HG03378 (cell line): ENCODE measurements at regions not wholly inside any gene's neighbourhood (a gene's known extent, or its start where the extent isn't known, plus 50 kb on each side); places are given as distances from the start of the nearest gene placed in this dataset.
"Not testable (repeated sequence)": the region's sequence is repeated elsewhere in the genome, so short reads cannot be mapped to it uniquely, and the experiment has no call there.

Experiments used
- ATAC-seq: cut with Tn5 transposase; IDR thresholded peaks from one replicate; pipeline ENCODE4 v1.9.1; 2021; ENCODE audit warnings: mild to moderate bottlenecking, moderate library complexity; ENCODE audit not compliant: unreplicated experiment

DNA sequence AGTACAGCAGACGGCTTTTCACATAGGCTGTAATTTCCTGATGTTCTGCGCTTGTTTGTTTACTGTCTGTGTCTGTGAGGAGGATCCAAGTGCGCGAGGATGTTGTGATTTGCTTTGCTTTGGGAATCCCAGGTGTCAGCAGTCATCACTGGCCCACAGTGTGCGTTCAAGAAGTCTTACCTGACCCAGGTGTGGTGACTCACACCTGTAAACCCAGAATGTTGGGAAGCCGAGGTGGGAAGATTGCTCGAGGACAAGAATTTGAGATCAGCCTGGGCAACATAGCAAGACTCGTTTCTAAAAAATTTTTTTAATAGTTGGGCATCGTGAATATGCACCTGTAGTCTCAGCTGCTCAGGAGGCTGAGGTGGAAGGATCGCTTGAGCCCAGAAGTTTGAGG lies 110.7 kb downstream of the CRLF3 start:
- ATAC-seq, result not testable (repeated sequence)

DNA sequence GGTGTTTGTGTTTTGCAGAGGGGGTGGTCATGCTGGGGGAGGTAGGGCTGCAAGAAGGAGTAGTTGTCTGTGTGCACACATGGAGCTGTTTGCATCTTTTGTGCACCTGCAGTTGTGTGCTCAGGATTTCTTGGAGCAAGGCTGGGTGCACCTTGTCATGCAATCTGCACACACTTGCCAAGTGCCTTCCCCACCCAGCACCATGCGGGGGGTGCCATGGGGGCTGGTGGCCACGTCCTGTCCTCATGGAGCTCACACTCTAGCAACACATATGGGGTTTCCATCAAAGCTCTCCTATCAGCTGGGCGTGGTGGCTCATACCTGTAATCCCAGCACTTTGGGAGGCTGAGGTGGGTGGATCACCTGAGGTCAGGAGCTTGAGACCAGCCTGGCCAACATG lies 111.6 kb downstream of the CRLF3 start:
- ATAC-seq, result not testable (repeated sequence)

DNA sequence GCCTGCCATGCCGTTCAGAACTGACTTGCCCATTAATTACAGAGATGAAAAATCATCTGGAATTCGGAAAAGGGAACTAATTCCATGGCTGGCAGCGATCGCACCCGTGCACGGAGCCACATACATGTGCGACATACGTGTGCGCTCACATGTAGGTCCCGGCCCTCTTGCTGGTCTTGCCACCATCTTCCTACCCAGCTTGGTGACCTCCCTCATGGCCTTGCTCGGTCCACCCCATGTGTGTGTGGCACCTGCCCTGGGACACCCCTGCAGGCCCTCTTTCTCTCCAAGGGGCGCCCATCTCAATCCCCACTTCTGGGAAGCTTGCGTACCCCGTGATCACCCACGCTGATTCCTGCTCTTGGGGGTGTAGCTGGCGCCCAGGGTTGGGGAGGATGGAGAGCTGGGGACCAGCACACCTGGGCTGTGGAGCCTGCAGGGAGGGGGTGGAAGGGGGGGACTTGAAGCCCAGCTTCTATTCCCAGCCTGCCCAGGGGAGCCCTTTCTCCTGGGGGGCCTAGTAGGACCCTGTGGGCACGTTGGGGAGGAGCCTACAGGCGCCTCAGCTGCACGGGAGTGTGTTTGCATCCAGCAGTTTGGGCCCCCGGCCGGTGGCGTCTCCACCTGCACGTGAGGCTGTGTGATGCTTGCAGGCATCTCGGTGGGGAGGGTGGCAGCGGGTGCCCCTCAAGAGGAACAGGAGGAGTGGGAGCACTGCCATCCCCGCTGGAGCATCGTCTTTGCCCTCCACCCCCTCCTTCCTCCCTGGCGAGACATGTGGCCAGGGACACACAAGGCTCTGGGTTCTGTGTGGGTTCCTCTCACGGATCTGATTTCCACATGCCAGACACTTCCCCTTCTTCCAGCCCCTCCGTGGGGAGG lies 112.6 kb downstream of the CRLF3 start:
- not testable (repeated sequence) for ATAC-seq

DNA sequence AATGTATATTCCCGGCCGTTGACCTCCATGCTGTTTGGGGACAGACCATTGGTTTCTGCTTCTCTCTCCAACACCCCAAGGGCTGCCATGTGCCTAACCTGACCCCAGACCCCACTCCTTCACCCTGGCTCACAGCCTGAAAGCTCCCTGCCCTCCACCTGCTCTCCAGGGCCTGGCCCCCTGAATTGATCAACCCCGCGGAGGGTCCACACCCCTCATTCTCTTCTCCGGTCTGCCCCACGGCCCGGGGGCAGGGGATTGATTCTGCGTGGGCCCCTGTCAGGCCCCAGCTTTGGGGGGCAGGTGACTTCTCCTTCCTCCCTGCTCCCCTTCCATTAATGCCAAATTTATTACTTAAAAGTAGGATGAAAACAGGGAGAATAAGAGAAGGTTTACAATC lies 113.3 kb downstream of the CRLF3 start:
- ATAC-seq, result not testable (repeated sequence)

DNA sequence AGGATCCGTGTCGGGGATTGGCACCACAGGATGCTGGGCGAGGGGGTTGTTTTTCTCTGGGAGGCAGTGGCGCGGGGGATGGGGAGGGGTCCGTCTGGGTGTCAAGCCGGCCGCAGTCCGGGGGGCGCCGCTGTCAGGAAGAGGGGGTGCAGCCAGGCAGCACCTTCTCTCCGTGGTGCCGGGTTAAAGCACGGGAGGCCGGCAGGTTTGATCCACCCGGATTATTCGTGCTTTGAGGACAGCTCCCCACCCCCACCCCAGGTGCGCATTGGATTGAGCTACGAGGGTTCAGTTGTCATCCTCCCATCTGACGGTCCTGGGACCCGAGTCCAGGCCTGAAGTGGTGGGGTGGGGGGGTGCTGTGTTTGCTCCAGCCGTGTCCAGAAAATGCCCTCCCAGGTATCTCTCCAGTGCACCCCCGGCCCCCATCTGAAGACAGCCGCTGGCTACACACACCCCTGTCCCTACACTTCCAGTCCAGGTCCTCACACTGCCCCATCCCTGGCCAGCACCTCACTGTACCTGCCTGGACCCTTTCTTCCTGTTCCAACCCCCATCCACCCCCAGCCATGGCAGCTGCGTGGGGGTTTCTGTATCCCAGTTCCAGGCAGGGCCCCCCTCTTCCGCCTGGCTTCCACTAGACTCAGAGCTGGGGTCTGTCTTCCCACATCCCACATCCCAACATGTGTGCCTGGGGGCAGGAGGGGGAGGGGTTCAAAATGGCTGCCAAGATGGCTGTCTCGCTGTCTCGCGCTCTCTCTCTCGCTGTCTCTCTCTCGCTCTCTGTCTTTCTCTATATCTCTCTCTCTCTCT lies 114.0 kb downstream of the CRLF3 start:
- ATAC-seq, result not testable (repeated sequence)

DNA sequence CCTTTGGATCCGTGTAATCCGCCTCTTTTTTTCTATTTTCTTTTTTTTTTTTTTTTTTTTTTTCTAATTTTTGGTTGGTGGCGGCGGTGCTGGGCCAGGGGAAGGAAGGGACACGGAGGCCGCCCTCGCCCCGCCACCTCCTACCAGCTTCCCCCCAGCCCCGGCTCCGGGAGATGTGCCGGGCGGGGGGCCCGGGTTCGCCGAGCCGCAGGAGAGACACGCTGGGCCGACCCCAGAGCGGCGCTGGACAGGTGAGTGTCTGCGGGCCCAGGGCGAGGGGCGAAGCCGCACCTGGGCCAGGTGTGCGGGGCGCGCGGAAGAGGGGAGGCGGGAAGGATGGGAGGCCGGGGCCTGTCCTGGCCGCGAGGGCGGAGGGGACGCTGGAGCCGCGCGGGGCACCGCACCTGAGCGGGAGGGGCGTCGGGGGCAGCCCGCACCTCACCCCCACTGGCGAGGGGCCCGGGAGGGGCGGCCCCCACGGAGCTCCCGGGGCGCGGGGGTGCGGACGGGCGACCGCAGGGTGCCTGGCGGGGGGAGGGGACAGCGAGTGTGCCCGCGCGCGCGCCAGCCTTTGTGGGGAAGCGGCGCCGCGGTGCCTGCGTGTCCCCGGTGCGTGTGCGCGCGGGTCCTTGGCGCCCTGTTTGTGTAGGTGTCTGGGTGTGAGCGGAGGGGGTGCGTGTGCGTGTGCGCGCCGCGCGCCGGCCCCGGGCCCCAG lies 114.8 kb downstream of the CRLF3 start:
- not testable (repeated sequence) for ATAC-seq

DNA sequence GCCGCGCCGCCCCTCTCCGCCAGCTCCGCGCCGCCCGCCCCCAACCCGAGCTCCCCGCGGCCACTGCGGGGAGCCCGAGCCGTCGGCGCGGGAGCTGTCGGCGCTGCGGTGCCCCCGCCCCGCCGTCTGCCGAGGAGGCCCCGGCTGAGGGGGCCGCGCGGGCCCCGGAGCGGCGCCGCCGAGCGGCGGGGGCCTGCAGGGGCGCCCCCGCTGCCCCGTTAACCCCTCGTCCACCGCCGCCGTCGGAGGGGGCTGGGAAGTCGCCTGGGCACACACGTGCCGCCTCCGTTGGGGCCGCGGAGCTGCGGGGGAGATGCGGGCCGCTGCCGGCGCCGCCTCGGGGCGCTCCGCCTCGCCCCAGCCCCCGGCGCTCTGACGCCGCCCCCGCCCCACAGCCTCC lies 115.4 kb downstream of the CRLF3 start:
- not testable (repeated sequence) for ATAC-seq

DNA sequence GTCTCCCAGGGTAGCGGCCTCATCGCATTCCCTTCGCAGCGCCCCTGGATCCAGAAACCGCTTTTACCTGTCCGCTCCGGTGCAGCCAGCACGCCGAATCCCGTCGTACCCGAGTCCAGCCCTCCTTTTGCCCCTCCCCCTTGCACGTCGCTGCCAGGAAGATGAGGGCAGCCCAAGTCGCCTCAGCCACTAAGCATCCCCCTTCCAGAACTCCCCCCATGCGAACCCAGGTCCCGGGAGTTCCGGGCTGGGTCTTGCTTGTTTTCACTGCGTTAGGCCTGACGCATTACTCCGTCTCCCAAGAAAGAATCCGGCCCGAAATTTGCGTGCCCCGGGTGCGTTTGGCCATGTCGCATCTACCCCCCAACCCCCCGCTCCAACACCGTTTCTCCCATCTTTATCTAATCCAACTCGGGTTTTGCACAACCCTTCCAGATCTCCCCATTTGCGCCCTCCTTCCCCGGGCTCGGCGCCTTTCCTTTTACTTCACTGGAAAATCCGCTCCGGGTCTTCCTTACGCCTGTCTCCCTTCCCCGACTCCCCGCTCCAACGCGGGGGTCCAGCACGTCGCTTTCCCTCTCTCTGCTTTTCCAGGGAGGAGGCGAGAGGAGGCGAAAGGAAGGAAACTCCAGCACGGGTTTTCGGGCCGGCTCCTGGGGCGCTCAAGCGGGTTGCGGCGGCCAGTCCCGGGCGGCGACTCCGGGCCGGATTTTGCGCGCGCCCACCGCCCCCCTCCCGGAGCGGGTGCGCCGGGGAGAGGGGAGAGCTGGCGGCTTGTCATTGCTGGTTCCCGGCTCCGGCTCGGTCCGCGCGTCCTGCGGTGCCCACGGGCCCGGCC lies 116.0 kb downstream of the CRLF3 start:
- ATAC-seq, result not testable (repeated sequence)

DNA sequence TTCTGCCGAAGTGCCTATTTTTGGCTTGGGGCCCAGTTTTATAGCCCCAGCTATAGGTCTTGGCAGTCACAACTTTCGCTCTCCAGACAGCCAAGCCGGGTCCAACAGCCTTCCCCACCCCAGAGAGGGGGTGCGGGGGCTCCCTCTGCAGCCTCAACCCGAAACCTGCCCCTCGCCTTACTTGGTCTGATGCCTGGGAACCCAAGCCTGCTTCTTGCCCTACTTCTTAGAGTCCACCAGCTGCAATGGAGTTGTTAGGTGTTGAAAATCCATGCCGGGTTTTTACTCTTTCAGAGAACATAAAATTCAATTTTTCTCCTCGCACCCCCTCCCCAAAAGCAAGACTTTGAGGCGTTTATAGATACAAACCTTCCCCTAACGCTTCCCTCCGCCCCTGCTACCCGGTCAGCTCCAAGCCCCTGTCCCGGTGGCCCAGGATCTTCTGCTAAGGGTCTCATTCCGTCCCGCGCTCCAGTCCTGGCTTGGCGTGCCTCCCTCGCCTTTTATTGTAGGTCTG lies 116.7 kb downstream of the CRLF3 start:
- ATAC-seq, result not testable (repeated sequence)

DNA sequence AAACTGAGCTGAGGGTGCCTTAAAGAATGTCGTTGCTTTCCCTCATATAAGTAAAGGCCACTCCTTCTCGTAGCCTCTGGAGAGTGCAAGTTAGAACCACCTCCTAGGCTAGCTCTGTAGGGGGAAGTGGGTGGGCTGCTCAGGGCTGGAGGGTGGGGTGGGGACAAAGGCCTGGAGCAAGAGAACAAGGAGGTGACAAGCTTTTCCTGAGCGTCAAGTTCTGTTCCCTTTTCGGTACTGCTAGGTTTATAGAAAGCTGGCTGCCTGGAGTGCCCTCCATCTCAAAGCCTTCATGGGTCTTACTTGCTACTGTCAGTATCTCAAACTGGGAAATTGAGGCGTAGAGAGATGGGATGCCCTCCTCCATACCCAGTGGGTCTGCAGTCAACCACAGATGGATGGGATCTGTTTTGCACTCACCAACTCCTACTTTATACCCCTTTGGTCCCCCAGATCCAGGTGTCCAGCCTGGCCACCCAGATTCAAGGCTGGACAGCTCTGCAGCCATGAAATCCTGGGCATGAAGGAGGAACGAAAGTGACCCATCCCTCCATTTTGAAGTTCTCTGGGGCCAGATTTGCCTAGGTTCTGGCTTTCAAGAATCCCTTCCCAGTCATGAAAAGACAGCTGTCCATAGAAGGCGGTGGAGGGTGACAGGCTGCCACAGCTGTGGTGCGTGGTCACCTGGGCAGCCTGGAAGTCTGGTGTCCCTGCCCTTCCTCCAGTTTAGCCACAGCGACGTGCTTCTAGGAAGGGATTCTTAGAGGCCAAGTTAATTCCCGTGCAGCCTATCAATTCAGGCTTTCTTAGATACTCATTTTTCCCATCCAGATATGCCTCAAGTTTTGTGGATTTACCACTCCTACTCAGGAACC lies 117.8 kb downstream of the CRLF3 start:
- not testable (repeated sequence) for ATAC-seq

DNA sequence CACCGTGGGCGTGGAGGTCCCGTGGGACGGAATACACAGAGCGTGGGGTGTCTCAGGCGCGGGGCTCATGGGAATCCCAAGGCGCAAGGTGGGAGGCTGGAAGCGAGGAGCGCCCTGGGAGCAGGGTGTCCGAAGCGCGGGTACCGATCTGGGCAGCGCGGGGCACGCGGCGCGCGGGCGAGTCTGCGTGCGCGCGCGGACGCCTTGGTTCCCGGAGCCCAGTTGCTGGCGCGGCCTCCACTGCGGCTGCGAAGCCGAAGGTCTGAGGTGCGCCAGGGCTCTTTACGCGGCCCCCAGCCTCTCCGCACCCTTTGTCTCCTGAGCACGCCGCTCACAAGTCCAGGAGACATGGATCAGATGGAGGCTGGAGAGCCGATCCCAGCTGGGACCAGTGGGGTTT lies 118.5 kb downstream of the CRLF3 start:
- ATAC-seq, result not testable (repeated sequence)

DNA sequence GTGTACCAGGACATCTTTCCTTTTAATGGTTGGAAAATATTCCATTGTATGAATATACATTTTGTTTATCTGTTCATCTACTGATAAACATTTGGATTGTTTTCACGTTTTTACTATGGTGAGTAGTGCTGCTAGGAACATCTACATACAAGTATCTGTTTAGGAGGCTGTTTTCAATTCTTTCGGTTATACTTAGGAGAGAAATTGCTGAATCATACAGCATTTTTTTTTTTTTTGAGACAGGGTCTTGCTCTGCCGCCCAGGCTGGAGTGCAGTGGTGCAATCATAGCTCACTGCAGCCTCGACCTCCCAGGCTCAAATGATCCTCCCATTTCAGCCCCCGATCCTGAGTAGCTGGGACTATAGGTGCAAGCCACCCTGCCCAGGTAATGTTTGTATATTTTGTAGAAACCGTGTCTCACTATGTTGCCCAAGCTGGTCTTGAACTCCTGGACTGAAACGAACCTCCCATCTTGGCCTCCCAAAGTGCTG lies 122.9 kb downstream of the CRLF3 start:
- ATAC-seq, result no peak

DNA sequence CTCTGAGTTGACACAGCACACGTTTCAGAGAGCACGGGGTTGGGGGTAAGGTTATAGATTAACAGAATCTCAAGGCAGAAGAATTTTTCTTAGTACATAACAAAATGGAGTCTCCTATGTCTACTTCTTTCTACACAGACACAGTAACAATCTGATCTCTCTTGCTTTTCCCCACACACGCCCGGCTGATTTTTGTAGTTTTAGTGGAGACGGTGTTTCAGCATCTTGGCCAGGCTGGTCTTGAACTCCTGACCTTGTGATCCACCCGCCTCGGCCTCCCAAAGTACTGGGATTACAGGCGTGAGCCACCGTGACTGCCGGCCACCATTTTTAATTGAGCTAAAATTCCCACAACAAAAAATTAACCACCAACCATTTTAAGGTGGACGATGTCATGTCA lies 123.7 kb downstream of the CRLF3 start:
- ATAC-seq, result not testable (repeated sequence)

DNA sequence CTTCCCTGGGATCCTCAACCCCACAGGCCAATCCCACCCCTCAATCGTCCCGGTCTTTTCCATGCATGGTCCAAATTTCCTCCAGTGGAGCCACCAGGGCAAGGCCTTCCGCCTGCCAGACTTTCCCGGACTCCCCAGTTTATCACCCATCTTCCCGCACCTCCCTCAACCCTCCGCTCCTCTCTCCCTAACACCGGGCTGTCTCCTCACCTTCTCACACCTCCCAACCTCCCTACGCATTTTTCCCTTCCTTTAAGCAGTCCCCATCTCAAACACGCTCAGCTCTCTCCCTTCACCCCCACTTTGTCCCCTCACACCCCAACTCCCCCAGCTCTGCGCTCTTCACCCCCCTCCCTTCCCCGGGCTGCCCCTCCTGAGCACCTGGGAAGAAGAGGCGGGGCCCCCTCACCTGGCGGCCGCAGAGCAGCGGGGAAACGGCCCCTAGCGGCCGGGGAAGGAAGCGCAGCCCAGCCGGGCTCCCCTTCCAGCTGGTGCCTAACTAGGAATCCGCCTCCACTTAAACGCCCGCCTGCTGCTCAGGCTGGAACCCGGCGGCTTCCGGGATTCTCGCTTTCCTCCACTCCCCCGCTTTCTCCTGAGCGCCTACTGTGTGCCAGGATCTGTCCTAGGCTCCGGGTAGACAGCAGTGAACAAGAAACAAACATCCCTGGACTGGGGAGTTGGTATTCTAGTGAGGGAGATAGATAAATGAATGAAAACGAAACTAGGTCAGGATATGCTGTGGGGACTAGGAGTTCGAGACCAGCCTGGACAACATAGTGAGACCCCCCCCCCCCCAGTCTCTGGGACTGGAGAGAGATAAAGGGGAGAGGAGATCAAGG lies 126.7 kb downstream of the CRLF3 start:
- ATAC-seq, result not testable (repeated sequence)

DNA sequence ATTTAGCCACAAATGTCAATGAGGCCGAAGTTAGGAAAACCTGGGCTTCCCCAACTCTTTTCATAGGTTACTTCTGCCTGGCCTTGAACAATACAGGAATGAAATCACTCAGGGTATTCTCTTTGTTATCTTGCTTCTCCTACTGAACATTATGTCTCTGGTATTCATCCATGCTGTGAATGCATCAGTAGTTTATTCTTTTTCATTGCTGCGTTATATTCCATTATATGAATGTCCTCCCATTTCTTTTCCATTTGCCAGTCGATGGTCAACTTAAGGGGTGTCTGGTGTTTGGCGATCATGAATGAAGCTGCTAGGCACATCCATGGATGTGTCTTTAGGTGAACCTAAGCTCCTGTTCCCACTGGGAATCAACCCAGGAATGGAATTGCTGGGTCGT lies 128.3 kb downstream of the CRLF3 start:
- ATAC-seq, result no peak

DNA sequence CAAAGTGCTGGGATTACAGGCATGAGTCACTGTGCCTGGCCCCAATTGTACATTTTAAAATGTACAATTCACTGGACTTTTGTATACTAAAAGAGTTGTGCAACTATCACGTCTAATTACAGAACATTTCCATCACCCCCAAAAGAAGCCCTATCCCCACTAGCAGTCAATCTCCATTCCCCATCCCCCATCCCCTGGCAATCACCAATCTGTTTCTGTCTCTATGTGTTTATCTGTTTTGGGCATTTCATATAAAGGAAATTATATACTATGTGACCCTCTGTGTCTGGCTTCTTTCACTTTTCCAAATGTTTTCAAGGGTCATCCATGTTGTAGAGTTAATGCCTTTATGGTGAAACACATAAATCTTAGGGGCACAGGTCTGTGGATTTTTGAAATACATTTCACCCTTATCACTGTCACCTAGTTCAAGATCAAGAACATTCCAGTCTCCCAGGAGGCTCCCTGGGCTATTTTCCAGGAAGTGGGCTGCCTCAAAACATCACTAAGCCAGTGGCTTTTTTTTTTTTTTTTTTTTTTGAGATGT lies 129.2 kb downstream of the CRLF3 start:
- ATAC-seq, result not testable (repeated sequence)

DNA sequence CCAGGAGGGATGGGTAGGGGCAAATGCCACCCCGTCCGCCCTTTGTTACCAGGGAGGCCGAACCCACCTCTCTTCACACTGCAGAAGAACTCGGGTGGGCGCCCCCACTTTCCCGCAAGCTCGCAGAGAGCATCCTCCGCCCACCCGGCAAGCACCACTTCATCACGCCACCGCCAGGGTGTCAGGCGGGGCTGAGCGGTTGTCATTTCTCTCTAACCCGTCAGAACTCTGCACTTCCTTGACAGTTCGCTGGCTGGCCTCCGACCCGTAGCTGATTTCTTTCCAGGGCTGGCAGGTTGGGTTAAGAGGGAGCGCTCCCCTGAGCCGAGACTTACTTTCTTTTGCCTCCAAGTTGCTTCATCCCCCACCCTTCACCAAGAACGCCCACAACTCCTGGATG lies 130.7 kb downstream of the CRLF3 start:
- ATAC-seq, result not testable (repeated sequence)
